ENCODE measurements at regions not wholly inside any gene's neighbourhood (a gene's known extent, or its start where the extent isn't known, plus 50 kb on each side); places are given as distances from the start of the nearest gene placed in this dataset.

- TF ChIP-seq EP300 (IDR thresholded peaks at IDR 0.05; ENCODE audit: borderline replicate concordance in 1 of 2, low read depth in 2 of 2, low read length in 2 of 2): no peak
- no peak for TF ChIP-seq BACH1 (IDR thresholded peaks at IDR 0.05; ENCODE audit: low read length)
- TF ChIP-seq JUN (IDR thresholded peaks at IDR 0.05; ENCODE audit: low read depth, low read length): no peak
- TF ChIP-seq SP2 (IDR thresholded peaks at IDR 0.05; ENCODE audit: low read length): no peak
- no peak for TF ChIP-seq RNF2 (IDR thresholded peaks at IDR 0.05; ENCODE audit: borderline replicate concordance, low read depth, low read length, missing control alignments, poor library complexity, severe bottlenecking)
- no peak for TF ChIP-seq KDM5A (IDR thresholded peaks at IDR 0.05; ENCODE audit: low read length)
- TF ChIP-seq CHD1 (IDR thresholded peaks at IDR 0.05; ENCODE audit: low read depth, low read length): no peak
- TF ChIP-seq POU5F1 (IDR thresholded peaks at IDR 0.05; ENCODE audit: low read depth, low read length): no peak
- no peak for TF ChIP-seq CBX5 (IDR thresholded peaks at IDR 0.05; ENCODE audit: low read depth, low read length)
These were observed 1186.5 kb upstream of the AUTS2 start (continued) for GRCh38 chr7:68411742-68412141.

All from H1 (cell line).